HCT116 (cell line): ENCODE measurements at regions not wholly inside any gene's neighbourhood (a gene's known extent, or its start where the extent isn't known, plus 50 kb on each side); places are given as distances from the start of the nearest gene placed in this dataset.

Source experiments
- ATAC-seq: fragments of 200-7000 bp; cut with Tn5 transposase; 2 replicates; pipeline ENCODE4 v1.9.1; 2020; ENCODE audit warnings: mild to moderate bottlenecking, moderate library complexity
- BruUV-seq: library from RNA; stranded (reverse); fragments of 400-500 nt; replicated peaks from 2 replicates; lab custom pipeline; 2021; lab: Mats Ljungman, UMichigan
- CTCF ChIA-PET: fragments of 300-600 bp; sonication (Branson Sonifier 250); formaldehyde crosslinking; loops from one replicate; lab custom pipeline; 2021; ENCODE audit warnings: antibody characterized with exemption; lab: Charles Lee
- POLR2A ChIA-PET: fragments of 300-600, 350-600 bp; sonication (Branson Sonifier 250); formaldehyde crosslinking; loops from one replicate; lab custom pipeline; 2021; ENCODE audit warnings: antibody characterized with exemption; lab: Charles Lee
- RAD21 ChIA-PET, 2 experiments: fragments of 300-600 bp; sonication (Branson Sonifier 250); formaldehyde crosslinking; loops; one replicate each; lab custom pipeline; 2023; ENCODE audit warnings: low total read pairs in 2 of 2; ENCODE audit not compliant: uncharacterized antibody in 2 of 2, unreplicated experiment in 2 of 2, low non-redundant PET in 1 of 2; lab: Charles Lee
- DNase-seq: peaks from one replicate; pipeline ENCODE4 v3.0.0-alpha.2; 2010; ENCODE audit warnings: low read depth, low spot score
- H2AFZ ChIP-seq: fragments of 200-600 bp; shearing (Covaris generic), sonication (generic); 2 replicates; pipeline ENCODE4 v1.6.1; 2017; ENCODE audit warnings: low read depth, mixed run types, mixed read lengths, antibody characterized with exemption, low read length; ENCODE audit not compliant: poor library complexity, severe bottlenecking
- H3K27ac ChIP-seq: 2 replicates; pipeline ENCODE4 v1.5.1; 2012; ENCODE audit warnings: low read depth, low read length
- H3K27me3 ChIP-seq: fragments of 200-600 bp; sonication (generic); 2 replicates; pipeline ENCODE4 v1.6.1; 2016; ENCODE audit warnings: mixed run types, low read length, mixed read lengths; ENCODE audit not compliant: insufficient read depth
- H3K36me3 ChIP-seq, 2 experiments: fragments of 200-500 bp in 1 of 2; fragments of 200-600 bp in 1 of 2; sonication (Bioruptor generic) in 1 of 2; sonication (generic) in 1 of 2; 2 replicates each; pipeline versions ENCODE4 v1.5.1 to v1.6.1; 2014 to 2016; ENCODE audit warnings: low read length in 2 of 2, inconsistent platforms in 1 of 2, mixed read lengths in 1 of 2, mixed run types in 1 of 2; ENCODE audit not compliant: insufficient read depth in 2 of 2, control insufficient read depth in 1 of 2
- H3K4me1 ChIP-seq, 2 experiments: fragments of 200-600 bp in 1 of 2; sonication (generic) in 1 of 2; 2 replicates each; pipeline versions ENCODE4 v1.5.1 to v1.6.1; 2012 to 2017; ENCODE audit warnings: low read length in 2 of 2, inconsistent platforms in 1 of 2, mild to moderate bottlenecking in 1 of 2, mixed read lengths in 1 of 2, mixed run types in 1 of 2, moderate library complexity in 1 of 2; ENCODE audit not compliant: insufficient read depth in 2 of 2, control insufficient read depth in 1 of 2
- H3K4me2 ChIP-seq: fragments of 200-600 bp; sonication (generic); 2 replicates; pipeline ENCODE4 v1.6.1; 2017; ENCODE audit warnings: mixed run types, low read length, mixed read lengths
- H3K4me3 ChIP-seq, 2 experiments: fragments of 200-600 bp in 1 of 2; sonication (generic) in 1 of 2; replicated peaks in 1 of 2; 2 replicates each; pipeline ENCODE4 v1.5.1; 2011 to 2016; ENCODE audit warnings: low read length in 2 of 2, control low read depth in 1 of 2, low read depth in 1 of 2, mild to moderate bottlenecking in 1 of 2, mixed read lengths in 1 of 2, mixed run types in 1 of 2
- H3K79me2 ChIP-seq: fragments of 200-600 bp; sonication (generic); 2 replicates; pipeline ENCODE4 v1.6.1; 2017; ENCODE audit warnings: mild to moderate bottlenecking, mixed run types, low read length, moderate library complexity, mixed read lengths; ENCODE audit not compliant: insufficient read depth
- H3K9ac ChIP-seq: fragments of 200-600 bp; sonication (generic); 2 replicates; pipeline ENCODE4 v1.6.1; 2016; ENCODE audit warnings: low read length, mixed read lengths
- H3K9me2 ChIP-seq: fragments of 200-600 bp; sonication (generic), shearing (Covaris generic); 2 replicates; pipeline ENCODE4 v1.6.1; 2017; ENCODE audit warnings: mixed run types, mild to moderate bottlenecking, moderate library complexity; ENCODE audit not compliant: insufficient read depth
- H3K9me3 ChIP-seq, 2 experiments: fragments of 200-500 bp in 1 of 2; fragments of 200-600 bp in 1 of 2; sonication (Bioruptor generic) in 1 of 2; sonication (generic) in 1 of 2; 2 replicates each; pipeline ENCODE4 v1.6.1; 2014 to 2017; ENCODE audit warnings: low read length in 2 of 2, mixed read lengths in 2 of 2, inconsistent platforms in 1 of 2, low read depth in 1 of 2, mild to moderate bottlenecking in 1 of 2, mixed run types in 1 of 2, moderate library complexity in 1 of 2; ENCODE audit not compliant: control insufficient read depth in 1 of 2, insufficient read depth in 1 of 2
- H4K20me1 ChIP-seq: fragments of 200-600 bp; sonication (generic), shearing (Covaris generic); 2 replicates; pipeline ENCODE4 v1.6.1; 2017; ENCODE audit warnings: mixed run types, mild to moderate bottlenecking, moderate library complexity; ENCODE audit not compliant: insufficient read depth
- CEBPB ChIP-seq: IDR thresholded peaks from 2 replicates; pipeline ENCODE4 v1.6.1; 2012; ENCODE audit warnings: low read depth
- EGR1 ChIP-seq: IDR thresholded peaks from 2 replicates; pipeline ENCODE4 v1.6.1; 2012; ENCODE audit warnings: low read depth
- EZH2 ChIP-seq: fragments of 200-600 bp; sonication (generic); IDR thresholded peaks from 2 replicates; pipeline ENCODE4 v1.6.1; 2017; ENCODE audit warnings: antibody characterized with exemption, mixed run types
- EZH2phosphoT487 ChIP-seq: fragments of 200-600 bp; IDR thresholded peaks from 2 replicates; pipeline ENCODE4 v1.6.1; 2018; ENCODE audit warnings: antibody characterized with exemption, borderline replicate concordance
- JUND ChIP-seq: IDR thresholded peaks from 2 replicates; pipeline ENCODE4 v1.6.1; 2012
- POLR2A ChIP-seq: IDR thresholded peaks from 2 replicates; pipeline ENCODE4 v1.7.0; 2011; ENCODE audit warnings: borderline replicate concordance; ENCODE audit not compliant: insufficient read depth, insufficient read length; ENCODE audit errors: extremely low read depth
- RAD21 ChIP-seq: IDR thresholded peaks from 2 replicates; pipeline ENCODE4 v1.6.1; 2012; ENCODE audit warnings: low read depth, mild to moderate bottlenecking
- SIN3A ChIP-seq: IDR thresholded peaks from 2 replicates; pipeline ENCODE4 v1.6.1; 2012; ENCODE audit warnings: low read depth
- SP1 ChIP-seq: IDR thresholded peaks from 2 replicates; pipeline ENCODE4 v1.6.1; 2012; ENCODE audit warnings: low read depth
- SRF ChIP-seq: IDR thresholded peaks from 2 replicates; pipeline ENCODE4 v1.6.1; 2012; ENCODE audit warnings: low read depth
- YY1 ChIP-seq: IDR thresholded peaks from 2 replicates; pipeline ENCODE4 v1.6.1; 2011; ENCODE audit warnings: low read length, low read depth, moderate library complexity, mild to moderate bottlenecking; ENCODE audit not compliant: insufficient replicate concordance; ENCODE audit errors: extremely low read depth
- ZNF274 ChIP-seq: fragments of 200-500 bp; sonication (Bioruptor generic); IDR thresholded peaks from 2 replicates; pipeline ENCODE4 v1.6.1; 2014; ENCODE audit warnings: mild to moderate bottlenecking, low read depth, low read length, inconsistent platforms
- intact Hi-C: fragments of 100-400 bp; cut with micrococcal nuclease; formaldehyde crosslinking; loops from 2 replicates; pipeline ENCODE4 v1.10.0; 2022
- TF ChIP-seq, protein P1 (sequence below), 3 experiments: fragments of 200-600 bp in 1 of 3; sonication (generic) in 1 of 3; IDR thresholded peaks in 2 of 3; conservative IDR thresholded peaks in 1 of 3; 2 replicates each; pipeline ENCODE4 v1.5.1; 2012 to 2017; ENCODE audit warnings: low read depth in 2 of 3, low read length in 2 of 3, antibody characterized with exemption in 1 of 3, borderline replicate concordance in 1 of 3, control low read depth in 1 of 3, mild to moderate bottlenecking in 1 of 3, mixed read lengths in 1 of 3, mixed run types in 1 of 3, moderate library complexity in 1 of 3; ENCODE audit not compliant: insufficient read depth in 1 of 3
- TF ChIP-seq, protein P2 (sequence below): IDR thresholded peaks from 2 replicates; pipeline ENCODE4 v1.6.1; 2012; ENCODE audit warnings: low read depth

DNA sequence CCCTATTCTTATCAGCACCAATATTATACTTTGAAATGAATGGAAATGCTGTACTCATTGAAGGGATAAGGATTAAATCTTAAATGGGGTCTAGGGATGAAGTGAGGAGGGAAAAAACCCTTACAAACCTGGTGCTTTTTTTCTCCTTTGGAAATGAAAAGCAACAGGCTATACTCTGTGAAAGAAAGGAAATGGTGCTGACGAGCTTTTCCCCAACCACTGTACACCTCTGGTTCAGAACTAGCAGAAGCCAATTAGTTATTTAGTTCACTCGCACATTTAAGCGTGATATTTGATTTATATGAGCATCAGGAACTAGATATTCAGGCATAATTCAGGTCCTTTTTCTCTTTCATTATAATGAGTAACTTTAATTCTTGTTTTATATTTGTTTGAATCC is 74.5 kb upstream of the S1PR1 start:
- Histone ChIP-seq H3K79me2 (no peaks in the 10 kb centered on the region), H3K9me3 (no peaks in the 10 kb centered on the region), H3K4me3 (no peak overlapping the region), H3K27ac (no peak overlapping the region), H3K9ac (no peak overlapping the region), H3K9me2 (no peaks in the 10 kb centered on the region), H3K4me1 (no peaks in the 10 kb centered on the region), H3K4me2 (no peak overlapping the region), H4K20me1 (no peaks in the 10 kb centered on the region), H3K36me3 (no peaks in the 10 kb centered on the region), H3K27me3 (no peaks in the 10 kb centered on the region), H2AFZ (no peak overlapping the region)
- no peak for ATAC-seq
- CTCF ChIA-PET: no interaction called here
- RAD21 ChIA-PET: no interaction called here
- POLR2A ChIA-PET: no interaction called here
- intact Hi-C loops: no loop called here
- no peak for DNase-seq
- no TSS peak for BruUV-seq
- TF ChIP-seq SP1 (no peak), EZH2 (no peak), SRF (no peak)
- TF ChIP-seq, protein P1, sequence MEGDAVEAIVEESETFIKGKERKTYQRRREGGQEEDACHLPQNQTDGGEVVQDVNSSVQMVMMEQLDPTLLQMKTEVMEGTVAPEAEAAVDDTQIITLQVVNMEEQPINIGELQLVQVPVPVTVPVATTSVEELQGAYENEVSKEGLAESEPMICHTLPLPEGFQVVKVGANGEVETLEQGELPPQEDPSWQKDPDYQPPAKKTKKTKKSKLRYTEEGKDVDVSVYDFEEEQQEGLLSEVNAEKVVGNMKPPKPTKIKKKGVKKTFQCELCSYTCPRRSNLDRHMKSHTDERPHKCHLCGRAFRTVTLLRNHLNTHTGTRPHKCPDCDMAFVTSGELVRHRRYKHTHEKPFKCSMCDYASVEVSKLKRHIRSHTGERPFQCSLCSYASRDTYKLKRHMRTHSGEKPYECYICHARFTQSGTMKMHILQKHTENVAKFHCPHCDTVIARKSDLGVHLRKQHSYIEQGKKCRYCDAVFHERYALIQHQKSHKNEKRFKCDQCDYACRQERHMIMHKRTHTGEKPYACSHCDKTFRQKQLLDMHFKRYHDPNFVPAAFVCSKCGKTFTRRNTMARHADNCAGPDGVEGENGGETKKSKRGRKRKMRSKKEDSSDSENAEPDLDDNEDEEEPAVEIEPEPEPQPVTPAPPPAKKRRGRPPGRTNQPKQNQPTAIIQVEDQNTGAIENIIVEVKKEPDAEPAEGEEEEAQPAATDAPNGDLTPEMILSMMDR (IDR thresholded peaks at IDR 0.05 in 2 of 3, conservative IDR thresholded peaks at IDR 0.05 in 1 of 3; ENCODE audit: borderline replicate concordance in 1 of 3, insufficient read depth in 1 of 3, low read depth in 2 of 3, low read length in 2 of 3): no peak
- TF ChIP-seq, all 23 proteins: peak for 0

DNA sequence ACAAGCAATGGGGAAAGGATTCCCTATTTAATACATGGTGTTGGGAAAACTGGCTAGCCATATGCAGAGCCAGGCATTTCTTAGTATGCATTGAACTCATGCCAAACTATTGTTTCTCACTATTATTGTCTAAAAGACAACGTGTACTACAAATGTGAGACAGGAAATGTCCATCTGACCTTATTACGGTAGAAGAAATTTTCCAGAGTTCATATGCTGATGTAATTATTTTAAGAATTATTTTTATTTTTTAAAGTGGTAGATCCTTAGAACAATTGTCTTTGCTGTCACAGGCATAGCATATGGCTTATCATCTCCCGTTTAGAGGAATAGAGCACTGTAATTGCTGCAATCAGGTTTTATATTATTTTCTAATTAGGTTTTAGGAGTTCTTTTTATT is 75.2 kb upstream of the S1PR1 start:
- H3K4me3 ChIP-seq: no peak overlapping the region
- no peaks in the 10 kb centered on the region for H3K27me3 ChIP-seq
- ATAC-seq (no peak), DNase-seq (no peak)
- H3K9ac ChIP-seq: no peak overlapping the region
- H3K27ac ChIP-seq: no peak overlapping the region
- ChIA-PET CTCF (no interaction called here), POLR2A (no interaction called here), RAD21 (no interaction called here)
- H4K20me1 ChIP-seq: no peaks in the 10 kb centered on the region
- BruUV-seq: no TSS peak
- no peak overlapping the region for H2AFZ ChIP-seq
- no peak overlapping the region for H3K4me2 ChIP-seq
- no peaks in the 10 kb centered on the region for H3K9me3 ChIP-seq
- H3K9me2 ChIP-seq: no peaks in the 10 kb centered on the region
- H3K79me2 ChIP-seq: no peaks in the 10 kb centered on the region
- H3K4me1 ChIP-seq: no peaks in the 10 kb centered on the region
- intact Hi-C loops: no loop called here
- no peaks in the 10 kb centered on the region for H3K36me3 ChIP-seq
- TF ChIP-seq, protein P2, sequence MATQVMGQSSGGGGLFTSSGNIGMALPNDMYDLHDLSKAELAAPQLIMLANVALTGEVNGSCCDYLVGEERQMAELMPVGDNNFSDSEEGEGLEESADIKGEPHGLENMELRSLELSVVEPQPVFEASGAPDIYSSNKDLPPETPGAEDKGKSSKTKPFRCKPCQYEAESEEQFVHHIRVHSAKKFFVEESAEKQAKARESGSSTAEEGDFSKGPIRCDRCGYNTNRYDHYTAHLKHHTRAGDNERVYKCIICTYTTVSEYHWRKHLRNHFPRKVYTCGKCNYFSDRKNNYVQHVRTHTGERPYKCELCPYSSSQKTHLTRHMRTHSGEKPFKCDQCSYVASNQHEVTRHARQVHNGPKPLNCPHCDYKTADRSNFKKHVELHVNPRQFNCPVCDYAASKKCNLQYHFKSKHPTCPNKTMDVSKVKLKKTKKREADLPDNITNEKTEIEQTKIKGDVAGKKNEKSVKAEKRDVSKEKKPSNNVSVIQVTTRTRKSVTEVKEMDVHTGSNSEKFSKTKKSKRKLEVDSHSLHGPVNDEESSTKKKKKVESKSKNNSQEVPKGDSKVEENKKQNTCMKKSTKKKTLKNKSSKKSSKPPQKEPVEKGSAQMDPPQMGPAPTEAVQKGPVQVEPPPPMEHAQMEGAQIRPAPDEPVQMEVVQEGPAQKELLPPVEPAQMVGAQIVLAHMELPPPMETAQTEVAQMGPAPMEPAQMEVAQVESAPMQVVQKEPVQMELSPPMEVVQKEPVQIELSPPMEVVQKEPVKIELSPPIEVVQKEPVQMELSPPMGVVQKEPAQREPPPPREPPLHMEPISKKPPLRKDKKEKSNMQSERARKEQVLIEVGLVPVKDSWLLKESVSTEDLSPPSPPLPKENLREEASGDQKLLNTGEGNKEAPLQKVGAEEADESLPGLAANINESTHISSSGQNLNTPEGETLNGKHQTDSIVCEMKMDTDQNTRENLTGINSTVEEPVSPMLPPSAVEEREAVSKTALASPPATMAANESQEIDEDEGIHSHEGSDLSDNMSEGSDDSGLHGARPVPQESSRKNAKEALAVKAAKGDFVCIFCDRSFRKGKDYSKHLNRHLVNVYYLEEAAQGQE: no peak
- TF ChIP-seq SRF (no peak), CEBPB (no peak), YY1 (no peak), POLR2A (no peak), SIN3A (no peak), EGR1 (no peak), RAD21 (no peak), ZNF274 (no peak), JUND (no peak), EZH2phosphoT487 (no peak)
- TF ChIP-seq, protein P1 (IDR thresholded peaks at IDR 0.05 in 2 of 3, conservative IDR thresholded peaks at IDR 0.05 in 1 of 3; ENCODE audit: borderline replicate concordance in 1 of 3, insufficient read depth in 1 of 3, low read depth in 2 of 3, low read length in 2 of 3): no peak
